ENCODE measurements at regions not wholly inside any gene's neighbourhood (a gene's known extent, or its start where the extent isn't known, plus 50 kb on each side); places are given as distances from the start of the nearest gene placed in this dataset.

DNA sequence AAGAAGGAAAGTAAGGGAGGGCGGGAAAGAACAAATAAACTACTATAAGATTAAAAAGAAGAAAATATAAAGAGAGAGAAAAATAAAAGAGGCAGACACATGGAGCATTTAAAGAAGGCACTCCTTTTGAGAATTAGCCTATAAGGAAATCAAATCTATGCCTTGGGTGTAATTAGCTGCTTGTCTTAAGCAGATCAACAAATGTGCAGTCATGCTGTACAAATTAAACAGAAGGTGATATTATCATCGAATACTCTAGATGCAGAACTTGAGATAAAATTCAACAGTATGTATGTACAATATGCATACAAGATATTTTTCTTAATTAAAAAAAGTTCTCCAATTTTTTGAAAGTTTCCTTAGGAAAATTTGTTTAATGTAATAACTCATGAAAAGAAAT is 623.0 kb upstream of the CHORDC1 start:
- no peaks in the 10 kb centered on the region for H4K20me1 ChIP-seq (ENCODE audit: control insufficient read depth, insufficient read depth, low read length, poor library complexity, severe bottlenecking)
- Mint-ChIP-seq H3K4me1 (no peaks in the 10 kb centered on the region), H3K9me3 (ENCODE audit: insufficient read depth) (no peaks in the 10 kb centered on the region), H3K27ac (no peak overlapping the region), H3K27me3 (no peaks in the 10 kb centered on the region), H3K4me3 (no peak overlapping the region)
- H3K9me3 ChIP-seq (ENCODE audit: control extremely low read depth in 1 of 3, control insufficient read depth in 2 of 3, insufficient read depth in 1 of 3, low read length in 2 of 3) = no peaks in the 10 kb centered on the region
- H2AFZ ChIP-seq (ENCODE audit: insufficient read depth, low read depth, low read length, poor library complexity, severe bottlenecking) = no peak overlapping the region
- no peak for TF ChIP-seq EZH2 (IDR thresholded peaks at IDR 0.05; ENCODE audit: borderline replicate concordance, insufficient read depth, low read depth, low read length, poor library complexity, severe bottlenecking)
- TF ChIP-seq, protein P1, sequence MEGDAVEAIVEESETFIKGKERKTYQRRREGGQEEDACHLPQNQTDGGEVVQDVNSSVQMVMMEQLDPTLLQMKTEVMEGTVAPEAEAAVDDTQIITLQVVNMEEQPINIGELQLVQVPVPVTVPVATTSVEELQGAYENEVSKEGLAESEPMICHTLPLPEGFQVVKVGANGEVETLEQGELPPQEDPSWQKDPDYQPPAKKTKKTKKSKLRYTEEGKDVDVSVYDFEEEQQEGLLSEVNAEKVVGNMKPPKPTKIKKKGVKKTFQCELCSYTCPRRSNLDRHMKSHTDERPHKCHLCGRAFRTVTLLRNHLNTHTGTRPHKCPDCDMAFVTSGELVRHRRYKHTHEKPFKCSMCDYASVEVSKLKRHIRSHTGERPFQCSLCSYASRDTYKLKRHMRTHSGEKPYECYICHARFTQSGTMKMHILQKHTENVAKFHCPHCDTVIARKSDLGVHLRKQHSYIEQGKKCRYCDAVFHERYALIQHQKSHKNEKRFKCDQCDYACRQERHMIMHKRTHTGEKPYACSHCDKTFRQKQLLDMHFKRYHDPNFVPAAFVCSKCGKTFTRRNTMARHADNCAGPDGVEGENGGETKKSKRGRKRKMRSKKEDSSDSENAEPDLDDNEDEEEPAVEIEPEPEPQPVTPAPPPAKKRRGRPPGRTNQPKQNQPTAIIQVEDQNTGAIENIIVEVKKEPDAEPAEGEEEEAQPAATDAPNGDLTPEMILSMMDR (IDR thresholded peaks at IDR 0.05) = no peak
- WGBS (ENCODE audit: insufficient coverage) = no CpG with 5 or more reads among the region's 2 CpGs
- no peaks in the 10 kb centered on the region for H3K4me1 ChIP-seq (ENCODE audit: control insufficient read depth in 2 of 2, insufficient read depth in 2 of 2, low read length in 2 of 2)
- H3K79me2 ChIP-seq (ENCODE audit: control insufficient read depth, insufficient read depth, low read length) = no peaks in the 10 kb centered on the region
- no peaks in the 10 kb centered on the region for H3K27me3 ChIP-seq (replicated peaks in 1 of 4; ENCODE audit: control extremely low read depth in 1 of 4, control insufficient read depth in 3 of 4, insufficient read depth in 4 of 4, low read length in 3 of 4)
- ATAC-seq (ENCODE audit: low read depth) (no peak), DNase-seq (no peak)
- ChIA-PET CTCF (no interaction called here), POLR2A (no interaction called here)
- no peak overlapping the region for H3K4me3 ChIP-seq (ENCODE audit: control extremely low read depth in 1 of 5, extremely low read depth in 1 of 5, insufficient read depth in 1 of 5, low read depth in 2 of 5, low read length in 4 of 5)
- H3K27ac ChIP-seq (ENCODE audit: low read length in 2 of 2) = no peak overlapping the region
- no peaks in the 10 kb centered on the region for H3K36me3 ChIP-seq (replicated peaks in 1 of 2; ENCODE audit: control extremely low read depth in 1 of 2, control insufficient read depth in 1 of 2, extremely low read depth in 1 of 2, insufficient read depth in 2 of 2, low read length in 1 of 2)
- no peak overlapping the region for H3K4me2 ChIP-seq (replicated peaks; ENCODE audit: low read depth, low read length, poor library complexity, severe bottlenecking)
- intact Hi-C loops (cut with micrococcal nuclease) = no loop called here
- no peak overlapping the region for H3K9ac ChIP-seq (ENCODE audit: low read length)

DNA sequence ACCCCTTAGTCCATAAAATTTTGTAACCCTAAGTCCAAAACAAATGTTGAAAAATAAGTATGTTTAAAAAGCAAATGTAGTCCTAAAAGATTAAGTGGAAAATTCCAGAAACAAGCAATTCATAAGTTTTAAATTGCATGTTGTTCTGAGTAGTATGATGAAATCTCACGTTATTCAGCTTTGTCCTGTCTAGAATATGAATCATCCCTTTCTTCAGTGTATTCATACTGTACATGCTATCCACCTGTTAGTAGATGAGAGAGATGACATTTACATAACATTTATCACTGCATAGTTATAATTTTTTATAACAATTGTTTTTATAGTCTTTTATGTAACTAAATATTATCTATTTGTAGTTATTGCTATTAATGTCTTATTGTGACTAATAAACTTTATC is 622.3 kb upstream of the CHORDC1 start:
- H2AFZ ChIP-seq (ENCODE audit: insufficient read depth, low read depth, low read length, poor library complexity, severe bottlenecking) = no peak overlapping the region

More for the DNA sequence above, 622.3 kb upstream of the CHORDC1 start:
- CTCF ChIA-PET = no interaction called here
- Histone ChIP-seq H3K4me1 (ENCODE audit: control insufficient read depth in 2 of 2, insufficient read depth in 2 of 2, low read length in 2 of 2) (no peaks in the 10 kb centered on the region), H4K20me1 (ENCODE audit: control insufficient read depth, insufficient read depth, low read length, poor library complexity, severe bottlenecking) (no peaks in the 10 kb centered on the region), H3K27me3 (replicated peaks in 1 of 4; ENCODE audit: control extremely low read depth in 1 of 4, control insufficient read depth in 3 of 4, insufficient read depth in 4 of 4, low read length in 3 of 4) (no peaks in the 10 kb centered on the region), H3K79me2 (ENCODE audit: control insufficient read depth, insufficient read depth, low read length) (no peaks in the 10 kb centered on the region), H3K4me2 (replicated peaks; ENCODE audit: low read depth, low read length, poor library complexity, severe bottlenecking) (no peak overlapping the region), H3K9ac (ENCODE audit: low read length) (no peak overlapping the region), H3K4me3 (ENCODE audit: control extremely low read depth in 1 of 5, extremely low read depth in 1 of 5, insufficient read depth in 1 of 5, low read depth in 2 of 5, low read length in 4 of 5) (no peak overlapping the region), H3K36me3 (replicated peaks in 1 of 2; ENCODE audit: control extremely low read depth in 1 of 2, control insufficient read depth in 1 of 2, extremely low read depth in 1 of 2, insufficient read depth in 2 of 2, low read length in 1 of 2) (no peaks in the 10 kb centered on the region), H3K27ac (ENCODE audit: low read length in 2 of 2) (no peak overlapping the region), H3K9me3 (ENCODE audit: control extremely low read depth in 1 of 3, control insufficient read depth in 2 of 3, insufficient read depth in 1 of 3, low read length in 2 of 3) (no peaks in the 10 kb centered on the region)
- Mint-ChIP-seq H3K4me3 (no peak overlapping the region), H3K27ac (no peak overlapping the region), H3K4me1 (no peaks in the 10 kb centered on the region), H3K27me3 (no peaks in the 10 kb centered on the region), H3K9me3 (ENCODE audit: insufficient read depth) (no peaks in the 10 kb centered on the region)
- no CpG with 5 or more reads among the region's 1 CpG for WGBS (ENCODE audit: insufficient coverage)
- ATAC-seq (ENCODE audit: low read depth) = no peak
- no peak for TF ChIP-seq EZH2 (IDR thresholded peaks at IDR 0.05; ENCODE audit: borderline replicate concordance, insufficient read depth, low read depth, low read length, poor library complexity, severe bottlenecking)
- TF ChIP-seq, protein P1 (IDR thresholded peaks at IDR 0.05) = no peak
- DNase-seq = no peak
- POLR2A ChIA-PET = no interaction called here
- intact Hi-C loops (cut with micrococcal nuclease) = no loop called here
